ENCODE measurements at regions not wholly inside any gene's neighbourhood (a gene's known extent, or its start where the extent isn't known, plus 50 kb on each side); places are given as distances from the start of the nearest gene placed in this dataset.

DNA sequence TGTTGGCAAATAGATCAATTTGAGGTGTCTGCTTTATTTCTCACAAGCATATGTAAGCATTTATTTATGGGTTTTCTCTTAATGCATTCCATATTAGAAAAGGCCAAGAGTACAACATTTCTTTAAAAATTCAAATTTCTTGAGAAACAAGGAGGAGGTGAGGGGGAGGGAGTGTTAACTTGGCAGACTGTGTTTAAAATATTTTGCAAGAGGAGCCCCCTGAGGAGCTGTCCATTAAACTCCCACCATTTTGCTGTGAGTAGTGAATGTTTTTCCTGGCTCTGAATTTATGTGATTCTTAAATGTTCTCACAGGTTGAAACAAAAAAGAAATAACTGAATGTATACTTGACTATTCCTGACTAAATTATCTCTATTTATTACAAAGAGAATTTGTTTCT, 363.8 kb downstream of the PTPRC start:
- ATAC-seq (ENCODE audit: insufficient read depth, low read depth) (no peak), DNase-seq (no peak)
- Histone ChIP-seq H3K4me2 (ENCODE audit: insufficient read depth, low read length) (no peak overlapping the region), H2AFZ (ENCODE audit: low read depth, low read length) (no peak overlapping the region), H3K9ac (ENCODE audit: low read depth, low read length) (no peak overlapping the region), H3K79me2 (ENCODE audit: insufficient read depth, low read length) (peaks cover 99% of the 10 kb centered on the region), H3K9me3 (ENCODE audit: insufficient read depth, low read length, severe bottlenecking) (no peaks in the 10 kb centered on the region), H3K4me3 (ENCODE audit: low read depth in 1 of 2, low read length in 2 of 2) (no peak overlapping the region), H3K27ac (ENCODE audit: low read length) (peak overlapping the region; percentile 50; the same call in 1 of the 2 replicates), H4K20me1 (ENCODE audit: insufficient read depth, low read length) (no peaks in the 10 kb centered on the region), H3K27me3 (ENCODE audit: insufficient read depth, low read length, poor library complexity) (no peaks in the 10 kb centered on the region), H3K4me1 (ENCODE audit: insufficient read depth, low read length) (peaks cover 66% of the 10 kb centered on the region), H3K36me3 (ENCODE audit: insufficient read depth, low read length) (peaks cover 17% of the 10 kb centered on the region; the same call in 1 of the 2 replicates)
- no peak for TF ChIP-seq EZH2 (IDR thresholded peaks at IDR 0.05; ENCODE audit: borderline replicate concordance, low read depth, low read length, severe bottlenecking)
- TF ChIP-seq, protein P1, sequence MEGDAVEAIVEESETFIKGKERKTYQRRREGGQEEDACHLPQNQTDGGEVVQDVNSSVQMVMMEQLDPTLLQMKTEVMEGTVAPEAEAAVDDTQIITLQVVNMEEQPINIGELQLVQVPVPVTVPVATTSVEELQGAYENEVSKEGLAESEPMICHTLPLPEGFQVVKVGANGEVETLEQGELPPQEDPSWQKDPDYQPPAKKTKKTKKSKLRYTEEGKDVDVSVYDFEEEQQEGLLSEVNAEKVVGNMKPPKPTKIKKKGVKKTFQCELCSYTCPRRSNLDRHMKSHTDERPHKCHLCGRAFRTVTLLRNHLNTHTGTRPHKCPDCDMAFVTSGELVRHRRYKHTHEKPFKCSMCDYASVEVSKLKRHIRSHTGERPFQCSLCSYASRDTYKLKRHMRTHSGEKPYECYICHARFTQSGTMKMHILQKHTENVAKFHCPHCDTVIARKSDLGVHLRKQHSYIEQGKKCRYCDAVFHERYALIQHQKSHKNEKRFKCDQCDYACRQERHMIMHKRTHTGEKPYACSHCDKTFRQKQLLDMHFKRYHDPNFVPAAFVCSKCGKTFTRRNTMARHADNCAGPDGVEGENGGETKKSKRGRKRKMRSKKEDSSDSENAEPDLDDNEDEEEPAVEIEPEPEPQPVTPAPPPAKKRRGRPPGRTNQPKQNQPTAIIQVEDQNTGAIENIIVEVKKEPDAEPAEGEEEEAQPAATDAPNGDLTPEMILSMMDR (IDR thresholded peaks at IDR 0.05; ENCODE audit: borderline replicate concordance, extremely low read depth, low read length, poor library complexity, severe bottlenecking): no peak

DNA sequence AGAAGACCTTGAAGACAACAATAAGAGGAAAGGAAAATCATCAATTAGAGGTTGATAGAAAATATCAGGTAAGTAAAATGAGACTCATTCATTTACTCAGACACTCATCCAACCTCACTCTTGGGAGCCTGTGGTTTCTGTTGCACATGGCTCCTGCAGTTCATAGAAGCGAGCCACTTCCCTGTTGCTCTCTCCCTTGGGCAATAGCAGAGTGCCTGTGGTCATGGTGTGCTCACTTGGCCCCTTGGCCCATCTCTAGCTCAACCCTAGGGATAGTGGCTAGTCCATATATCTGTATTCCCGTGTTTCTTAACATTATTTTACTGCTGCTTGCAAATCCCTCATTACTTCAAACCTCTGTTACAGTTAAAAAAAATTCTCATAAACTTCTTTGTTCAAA, 368.6 kb downstream of the PTPRC start:
- H3K27ac ChIP-seq (ENCODE audit: low read length): peak overlapping the region; percentile 96
- no peaks in the 10 kb centered on the region for H3K27me3 ChIP-seq (ENCODE audit: insufficient read depth, low read length, poor library complexity)
- DNase-seq (peak; percentile 78), ATAC-seq (ENCODE audit: insufficient read depth, low read depth) (peak; percentile 67)
- H3K79me2 ChIP-seq (ENCODE audit: insufficient read depth, low read length): peaks cover 100% of the 10 kb centered on the region
- H3K9me3 ChIP-seq (ENCODE audit: insufficient read depth, low read length, severe bottlenecking): no peaks in the 10 kb centered on the region
- H3K9ac ChIP-seq (ENCODE audit: low read depth, low read length): peak overlapping the region; percentile 59
- H3K4me3 ChIP-seq (ENCODE audit: low read depth in 1 of 2, low read length in 2 of 2): peak overlapping the region in 1 of 2 experiments; percentile 7; a peak in 1 of 4 replicates
- H3K4me1 ChIP-seq (ENCODE audit: insufficient read depth, low read length): peaks cover 90% of the 10 kb centered on the region
- no peak overlapping the region for H2AFZ ChIP-seq (ENCODE audit: low read depth, low read length)
- TF ChIP-seq, protein P1 (IDR thresholded peaks at IDR 0.05; ENCODE audit: borderline replicate concordance, extremely low read depth, low read length, poor library complexity, severe bottlenecking): no peak
- TF ChIP-seq EZH2 (IDR thresholded peaks at IDR 0.05; ENCODE audit: borderline replicate concordance, low read depth, low read length, severe bottlenecking): no peak
- peaks cover 13% of the 10 kb centered on the region; the same call in 1 of the 2 replicates for H3K36me3 ChIP-seq (ENCODE audit: insufficient read depth, low read length)
- H4K20me1 ChIP-seq (ENCODE audit: insufficient read depth, low read length): no peaks in the 10 kb centered on the region
- peak overlapping the region; percentile 63 for H3K4me2 ChIP-seq (ENCODE audit: insufficient read depth, low read length)

DNA sequence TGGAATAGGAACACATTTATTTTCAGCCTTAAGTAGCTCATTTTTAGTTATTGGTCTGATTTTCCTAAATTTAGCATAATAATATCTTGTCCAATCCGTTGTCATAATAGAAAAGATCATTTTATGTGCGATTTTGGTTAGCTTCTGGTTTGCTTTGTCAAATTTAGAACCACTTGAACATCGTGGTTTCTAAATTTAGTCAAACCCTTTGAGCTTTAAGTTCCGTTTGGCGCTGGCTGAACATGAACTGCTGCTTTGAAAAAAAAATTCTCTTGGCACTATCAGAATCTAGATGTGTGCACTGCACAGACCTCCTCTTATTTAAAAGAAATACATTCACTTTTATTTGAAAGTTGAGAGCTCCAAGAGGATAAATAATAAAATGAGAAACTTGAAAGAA, 370.6 kb downstream of the PTPRC start:
- Histone ChIP-seq H2AFZ (ENCODE audit: low read depth, low read length) (no peak overlapping the region), H4K20me1 (ENCODE audit: insufficient read depth, low read length) (no peaks in the 10 kb centered on the region), H3K4me2 (ENCODE audit: insufficient read depth, low read length) (peak overlapping the region; percentile 63), H3K4me1 (ENCODE audit: insufficient read depth, low read length) (peaks cover 91% of the 10 kb centered on the region), H3K27ac (ENCODE audit: low read length) (peak overlapping the region; percentile 96), H3K4me3 (ENCODE audit: low read depth in 1 of 2, low read length in 2 of 2) (peak overlapping the region; percentile 10 to 43), H3K9ac (ENCODE audit: low read depth, low read length) (peak overlapping the region; percentile 59), H3K79me2 (ENCODE audit: insufficient read depth, low read length) (peaks cover 100% of the 10 kb centered on the region), H3K36me3 (ENCODE audit: insufficient read depth, low read length) (peaks cover 13% of the 10 kb centered on the region; the same call in 1 of the 2 replicates), H3K9me3 (ENCODE audit: insufficient read depth, low read length, severe bottlenecking) (no peaks in the 10 kb centered on the region), H3K27me3 (ENCODE audit: insufficient read depth, low read length, poor library complexity) (no peaks in the 10 kb centered on the region)
- DNase-seq (peak; percentile 65), ATAC-seq (ENCODE audit: insufficient read depth, low read depth) (peak; percentile 36)
- TF ChIP-seq EZH2 (IDR thresholded peaks at IDR 0.05; ENCODE audit: borderline replicate concordance, low read depth, low read length, severe bottlenecking): no peak
- TF ChIP-seq, protein P1 (IDR thresholded peaks at IDR 0.05; ENCODE audit: borderline replicate concordance, extremely low read depth, low read length, poor library complexity, severe bottlenecking): no peak

Data from DND-41 (cell line).